ENCODE measurements at regions not wholly inside any gene's neighbourhood (a gene's known extent, or its start where the extent isn't known, plus 50 kb on each side); places are given as distances from the start of the nearest gene placed in this dataset.
A peak's percentile ranks its signal among the peaks of the same experiment; 100 is the strongest.

DNA sequence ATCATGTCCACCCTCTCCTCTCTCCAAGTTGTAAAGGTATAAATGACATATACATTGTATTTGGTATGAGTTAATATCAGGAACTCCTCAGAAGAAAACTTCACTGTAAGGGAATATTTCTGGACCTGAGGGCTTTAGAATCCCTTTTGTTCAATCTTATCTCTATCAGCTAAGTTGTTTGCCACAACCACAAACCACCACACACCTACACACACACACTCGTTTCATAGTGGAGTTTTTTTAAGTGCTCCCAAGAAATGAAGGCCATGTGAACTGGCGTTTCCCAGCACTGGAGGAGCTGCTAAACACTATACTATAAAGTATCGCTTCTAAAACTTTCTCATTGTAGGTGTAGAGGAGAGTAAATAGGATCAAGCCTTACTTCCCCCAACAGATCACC lies 64.8 kb upstream of the GHITM start:
- no peak for DNase-seq

DNA sequence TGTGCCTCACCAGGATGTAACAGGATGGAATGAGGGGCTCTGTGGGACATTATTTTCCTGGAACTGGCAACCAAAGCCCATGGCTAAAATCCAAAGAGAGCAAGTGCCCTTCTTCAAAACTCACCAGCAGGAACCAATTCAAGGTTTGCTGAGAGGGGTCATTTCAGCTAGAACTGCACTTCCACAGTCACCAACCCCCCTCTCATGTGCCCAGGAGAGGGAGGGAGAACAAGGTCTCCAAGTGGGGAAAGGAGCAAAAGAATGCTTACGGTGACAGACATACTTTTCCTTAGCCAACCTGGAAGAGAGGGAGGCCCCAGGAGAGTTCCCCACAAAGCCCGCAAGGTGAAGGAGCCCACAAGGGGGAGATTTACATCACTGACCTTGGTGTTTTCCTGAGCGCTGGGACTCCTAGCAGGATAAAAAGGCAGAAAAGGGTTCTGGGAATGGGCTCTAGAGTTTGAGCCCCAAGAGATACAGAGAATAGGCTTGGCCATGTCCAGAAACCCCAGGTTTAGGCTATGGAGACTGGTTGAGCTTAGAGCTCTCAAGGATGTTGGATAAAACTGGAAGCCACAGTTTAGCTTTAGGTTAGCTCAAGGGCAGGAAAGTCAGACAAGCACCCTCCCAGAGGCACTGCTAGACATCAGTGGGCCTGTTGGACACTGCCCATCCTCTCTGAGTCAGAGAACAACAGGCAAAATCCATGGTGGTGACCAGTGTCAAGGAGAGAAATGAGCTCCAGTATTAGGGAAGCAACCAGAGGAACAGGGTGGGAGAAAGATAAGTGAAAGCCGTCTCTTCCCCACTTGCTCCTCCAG lies 63.9 kb upstream of the GHITM start:
- peak; percentile 48 for DNase-seq

DNA sequence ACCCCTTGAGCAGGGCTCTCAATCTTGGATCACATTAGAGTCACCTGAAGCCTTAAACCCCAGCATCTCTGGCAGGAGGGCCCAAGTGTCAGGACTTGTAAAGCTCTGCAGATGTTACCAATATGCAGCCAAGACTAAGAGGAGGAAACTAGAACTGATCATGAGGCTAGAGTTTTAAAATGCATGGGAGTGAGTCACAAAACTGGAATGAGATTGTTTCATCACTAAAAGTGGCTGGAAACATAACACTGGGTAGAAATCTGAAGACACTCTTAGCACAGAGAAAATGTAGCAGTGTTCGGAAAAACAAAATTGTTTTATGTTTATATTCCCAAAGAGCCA lies 63.3 kb upstream of the GHITM start:
- DNase-seq: peak; percentile 82

DNA sequence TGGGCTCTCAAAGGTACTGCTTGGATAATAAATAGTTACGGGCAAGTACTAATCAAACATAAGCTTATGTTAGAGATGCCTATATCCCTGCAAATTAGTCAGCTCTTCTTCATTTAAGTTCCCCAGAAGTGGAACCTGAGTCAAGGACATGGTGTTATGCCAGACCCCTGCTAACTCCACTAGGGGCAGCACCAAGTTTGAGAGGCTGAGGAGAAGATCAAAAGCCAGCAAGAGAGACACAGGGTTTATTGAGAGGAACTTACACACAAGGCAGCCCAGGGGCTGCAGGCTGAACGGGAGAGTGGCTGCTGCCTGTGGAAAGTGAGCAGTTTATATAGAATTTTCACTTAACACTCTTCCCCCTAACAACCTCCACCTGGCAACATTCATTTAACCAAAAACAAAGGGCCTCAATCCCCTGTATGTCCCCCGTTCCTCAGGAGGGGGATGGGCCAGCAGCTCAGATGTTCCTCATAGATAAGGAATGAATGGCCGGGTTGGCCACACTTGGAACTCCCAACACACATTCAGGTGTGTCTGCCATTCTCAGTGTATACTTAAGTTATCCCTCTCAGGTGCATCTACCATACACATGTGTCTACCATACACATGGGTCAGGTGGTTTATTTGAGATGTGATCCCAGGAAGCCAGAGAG lies 62.6 kb upstream of the GHITM start:
- DNase-seq: peak; percentile 63

DNA sequence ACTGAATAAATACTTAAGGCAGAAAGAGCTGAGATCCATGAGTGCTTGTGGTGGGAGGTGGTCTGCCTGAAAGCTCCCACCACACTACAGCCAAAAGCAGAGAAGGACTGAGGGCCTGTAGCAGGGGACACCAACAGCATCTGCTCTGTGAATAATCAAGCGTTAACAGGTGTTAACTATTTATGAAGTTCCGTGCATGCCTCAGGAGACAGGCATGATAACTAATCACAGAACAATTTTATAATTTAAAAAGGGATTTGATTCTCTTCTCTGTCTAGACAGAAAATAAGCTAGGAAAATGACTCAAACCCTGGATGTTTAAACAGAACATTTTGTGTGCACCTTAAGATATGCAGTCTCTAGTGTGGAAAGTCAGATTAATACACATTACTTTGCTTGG lies 61.5 kb upstream of the GHITM start:
- no peak for DNase-seq

DNA sequence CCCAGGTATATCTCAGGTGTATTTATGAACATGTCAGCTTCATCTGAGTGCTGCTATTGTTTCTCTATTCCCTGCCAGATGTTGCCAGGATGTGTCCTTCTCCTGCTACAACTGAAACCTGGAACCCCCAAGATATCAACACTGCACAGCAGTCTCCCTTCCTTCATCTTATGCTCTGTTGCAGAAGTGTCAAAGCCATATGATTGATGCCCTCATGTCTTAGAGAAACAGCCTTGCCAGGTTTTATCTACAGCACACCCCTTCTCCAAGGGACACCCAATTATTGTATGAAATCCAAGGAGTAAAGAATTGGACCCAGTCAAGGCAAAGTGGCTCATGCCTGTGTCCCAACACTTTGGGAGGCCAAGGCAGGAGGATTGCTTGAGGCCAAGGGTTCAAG lies 60.5 kb upstream of the GHITM start:
- no peak for DNase-seq

DNA sequence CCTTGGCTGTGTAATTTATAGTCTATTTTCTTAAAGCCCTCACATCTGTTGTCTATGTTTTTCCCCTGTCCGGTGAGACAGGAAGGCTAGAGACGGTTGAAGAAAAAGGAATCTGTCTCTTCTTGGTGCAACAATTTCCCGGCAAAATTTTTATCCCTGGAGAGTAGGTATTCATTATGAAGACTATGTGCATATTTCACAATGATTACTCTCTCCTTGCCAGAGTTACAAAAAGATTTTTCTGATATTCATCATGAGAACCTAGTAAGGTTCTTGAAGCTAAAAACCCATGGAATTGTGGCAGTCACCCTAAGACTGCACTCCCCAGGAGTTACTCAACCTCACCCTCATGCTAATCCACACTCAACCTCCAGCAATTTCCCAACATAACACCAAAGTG lies 55.0 kb upstream of the GHITM start:
- no peak for DNase-seq

DNA sequence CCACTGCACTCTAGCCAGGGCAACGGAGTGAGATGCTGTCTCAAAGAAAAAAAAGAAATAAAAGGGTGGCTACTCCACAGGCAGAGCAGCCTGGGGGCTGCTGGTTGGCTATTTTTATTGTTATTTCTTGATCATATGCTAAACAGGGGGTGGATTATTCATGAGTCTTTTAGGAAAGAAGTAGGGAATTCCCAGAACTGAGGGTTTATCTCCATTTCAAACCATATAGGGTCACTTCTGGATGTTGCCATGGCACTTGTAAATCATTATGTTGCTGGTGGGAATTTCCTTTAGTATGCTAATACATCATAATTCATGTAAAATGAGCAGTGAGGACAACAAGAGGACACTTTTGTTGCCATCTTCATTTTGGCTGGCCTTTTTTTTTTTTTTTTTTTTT lies 52.1 kb upstream of the GHITM start:
- no peak for DNase-seq

DNA sequence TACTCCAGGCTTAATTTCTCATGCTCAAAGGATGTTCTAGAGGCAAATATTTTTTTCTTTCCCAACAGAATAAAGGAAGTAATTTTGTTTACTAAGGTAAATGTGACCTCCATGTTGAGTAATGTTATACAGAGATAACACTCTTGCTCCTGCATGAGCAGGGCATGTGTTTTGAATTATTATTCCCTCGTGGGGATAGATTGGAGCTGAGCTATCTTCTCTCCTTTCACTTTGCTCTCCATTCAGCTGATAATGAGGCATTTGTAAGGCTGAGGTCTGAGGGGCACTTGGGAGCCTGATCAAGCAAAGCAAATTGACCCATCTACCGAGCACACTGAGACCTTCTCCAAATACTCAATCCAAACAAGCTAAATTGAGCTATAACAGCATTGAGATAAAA lies 50.7 kb upstream of the GHITM start:
- no peak for DNase-seq

DNA sequence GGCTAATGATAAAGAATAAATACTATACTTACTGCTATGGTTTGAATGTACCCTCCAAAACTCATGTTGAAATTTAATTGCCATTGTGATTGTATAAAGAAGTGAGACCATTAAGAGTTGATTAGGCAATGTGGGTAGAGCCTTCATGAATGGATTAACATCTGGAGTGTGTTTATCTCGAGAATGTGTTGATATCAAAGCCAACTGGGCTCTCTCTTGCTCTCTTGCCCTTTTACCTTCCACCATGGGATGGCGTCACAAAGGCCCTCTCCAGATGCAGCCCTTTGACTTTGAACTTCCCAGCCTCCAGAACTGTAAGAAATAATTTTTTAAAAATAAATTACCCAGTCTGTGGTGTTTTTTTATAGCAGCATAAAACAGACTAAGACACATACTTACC lies 50.1 kb upstream of the GHITM start:
- DNase-seq: no peak
